Brain microvascular endothelial cell (primary cell): ENCODE measurements at regions not wholly inside any gene's neighbourhood (a gene's known extent, or its start where the extent isn't known, plus 50 kb on each side); places are given as distances from the start of the nearest gene placed in this dataset.
A peak's percentile ranks its signal among the peaks of the same experiment; 100 is the strongest.

Source experiments
- DNase-seq: peaks from one replicate; pipeline ENCODE4 v3.0.0-alpha.2; 2020
- H3K27ac ChIP-seq: fragments of 250-450 bp; sonication (Bioruptor Pico); 2 replicates; pipeline ENCODE4 v1.5.1; 2020; ENCODE audit warnings: mild to moderate bottlenecking, moderate library complexity
- H3K27me3 ChIP-seq: fragments of 250-450 bp; sonication (Bioruptor Pico); replicated peaks from 2 replicates; pipeline ENCODE4 v1.5.1; 2020; ENCODE audit warnings: mild to moderate bottlenecking
- H3K36me3 ChIP-seq: fragments of 250-450 bp; sonication (Bioruptor Pico); replicated peaks from 2 replicates; pipeline ENCODE4 v1.5.1; 2020; ENCODE audit warnings: mild to moderate bottlenecking
- H3K4me3 ChIP-seq: 2 replicates; pipeline ENCODE4 v1.5.1; 2011; ENCODE audit warnings: low read depth, mild to moderate bottlenecking, control low read depth, low read length, moderate library complexity
- in situ Hi-C: cut with HindIII; loops from 2 replicates; pipeline ENCODE4 v1.10.0; 2017; ENCODE audit warnings: low sequenced_read_pairs, low pct_ligation_motif_present
- TF ChIP-seq, protein P1 (sequence below): IDR thresholded peaks from 2 replicates; pipeline ENCODE4 v1.5.1; 2011; ENCODE audit warnings: low read depth, mild to moderate bottlenecking, moderate library complexity, low read length, control low read depth, inconsistent platforms; ENCODE audit errors: missing control alignments

DNA sequence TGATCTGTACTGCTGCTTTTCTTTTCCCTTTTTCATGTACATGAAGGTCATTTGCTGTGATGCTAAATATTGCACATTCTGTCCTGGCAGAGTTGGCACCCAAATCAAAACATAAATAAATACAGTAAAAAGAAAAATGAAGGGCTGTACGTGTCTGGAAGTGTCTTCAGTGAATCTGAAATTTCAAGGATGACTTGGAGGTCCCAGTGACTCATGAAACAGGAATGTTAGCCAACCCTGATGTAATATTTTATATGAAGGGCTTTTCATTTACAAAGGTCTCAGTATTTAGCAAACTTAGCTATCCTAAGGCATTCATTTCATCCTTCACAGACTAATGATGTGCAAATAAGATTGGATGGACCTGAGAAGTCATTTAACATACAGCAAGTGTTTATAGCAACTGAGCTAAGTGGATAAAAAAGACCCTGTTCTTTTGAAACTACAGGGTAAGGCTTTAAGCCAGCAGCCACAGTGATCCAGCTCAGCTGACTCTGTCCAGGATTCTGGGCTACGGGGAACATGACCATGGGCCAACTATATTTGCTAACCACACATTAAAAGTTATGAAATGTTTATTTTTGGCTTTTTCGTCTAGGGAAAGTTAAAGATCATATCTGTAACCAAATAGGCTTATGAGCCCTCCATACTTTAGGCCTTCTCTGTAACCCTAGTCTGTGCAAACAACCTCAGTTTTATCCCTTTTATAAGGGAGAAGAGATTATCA, 104.0 kb upstream of the DMRTA1 start:
- peak; percentile 54 for DNase-seq
- H3K27ac ChIP-seq: peak overlapping the region; percentile 4
- in situ Hi-C loops: no loop called here
- no peak overlapping the region for H3K4me3 ChIP-seq
- TF ChIP-seq, protein P1, sequence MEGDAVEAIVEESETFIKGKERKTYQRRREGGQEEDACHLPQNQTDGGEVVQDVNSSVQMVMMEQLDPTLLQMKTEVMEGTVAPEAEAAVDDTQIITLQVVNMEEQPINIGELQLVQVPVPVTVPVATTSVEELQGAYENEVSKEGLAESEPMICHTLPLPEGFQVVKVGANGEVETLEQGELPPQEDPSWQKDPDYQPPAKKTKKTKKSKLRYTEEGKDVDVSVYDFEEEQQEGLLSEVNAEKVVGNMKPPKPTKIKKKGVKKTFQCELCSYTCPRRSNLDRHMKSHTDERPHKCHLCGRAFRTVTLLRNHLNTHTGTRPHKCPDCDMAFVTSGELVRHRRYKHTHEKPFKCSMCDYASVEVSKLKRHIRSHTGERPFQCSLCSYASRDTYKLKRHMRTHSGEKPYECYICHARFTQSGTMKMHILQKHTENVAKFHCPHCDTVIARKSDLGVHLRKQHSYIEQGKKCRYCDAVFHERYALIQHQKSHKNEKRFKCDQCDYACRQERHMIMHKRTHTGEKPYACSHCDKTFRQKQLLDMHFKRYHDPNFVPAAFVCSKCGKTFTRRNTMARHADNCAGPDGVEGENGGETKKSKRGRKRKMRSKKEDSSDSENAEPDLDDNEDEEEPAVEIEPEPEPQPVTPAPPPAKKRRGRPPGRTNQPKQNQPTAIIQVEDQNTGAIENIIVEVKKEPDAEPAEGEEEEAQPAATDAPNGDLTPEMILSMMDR: no peak
- H3K36me3 ChIP-seq: no peaks in the 10 kb centered on the region
- H3K27me3 ChIP-seq: no peaks in the 10 kb centered on the region

DNA sequence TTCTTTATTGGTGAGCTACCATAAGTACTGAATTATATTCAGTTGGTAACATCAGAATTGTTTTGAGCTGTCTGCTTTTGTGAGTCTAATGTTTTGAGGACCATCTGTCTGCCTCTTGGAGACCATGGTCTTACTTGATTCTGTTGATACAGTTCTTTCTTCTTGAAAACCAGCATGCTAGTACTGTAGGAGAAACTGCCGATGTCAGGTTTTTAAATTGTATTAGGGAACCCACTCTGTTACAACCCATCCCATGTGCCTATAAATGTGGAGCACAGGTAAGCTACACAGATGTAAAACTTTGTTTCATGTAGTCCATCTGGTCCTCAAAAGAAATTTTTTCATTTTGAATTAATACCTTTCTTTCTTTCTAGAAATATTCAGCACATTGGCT, 103.4 kb upstream of the DMRTA1 start:
- H3K4me3 ChIP-seq: no peak overlapping the region
- in situ Hi-C loops: no loop called here
- H3K36me3 ChIP-seq: no peaks in the 10 kb centered on the region
- H3K27ac ChIP-seq: peak overlapping the region; percentile 4
- no peaks in the 10 kb centered on the region for H3K27me3 ChIP-seq
- no peak for DNase-seq
- TF ChIP-seq, protein P1: no peak

DNA sequence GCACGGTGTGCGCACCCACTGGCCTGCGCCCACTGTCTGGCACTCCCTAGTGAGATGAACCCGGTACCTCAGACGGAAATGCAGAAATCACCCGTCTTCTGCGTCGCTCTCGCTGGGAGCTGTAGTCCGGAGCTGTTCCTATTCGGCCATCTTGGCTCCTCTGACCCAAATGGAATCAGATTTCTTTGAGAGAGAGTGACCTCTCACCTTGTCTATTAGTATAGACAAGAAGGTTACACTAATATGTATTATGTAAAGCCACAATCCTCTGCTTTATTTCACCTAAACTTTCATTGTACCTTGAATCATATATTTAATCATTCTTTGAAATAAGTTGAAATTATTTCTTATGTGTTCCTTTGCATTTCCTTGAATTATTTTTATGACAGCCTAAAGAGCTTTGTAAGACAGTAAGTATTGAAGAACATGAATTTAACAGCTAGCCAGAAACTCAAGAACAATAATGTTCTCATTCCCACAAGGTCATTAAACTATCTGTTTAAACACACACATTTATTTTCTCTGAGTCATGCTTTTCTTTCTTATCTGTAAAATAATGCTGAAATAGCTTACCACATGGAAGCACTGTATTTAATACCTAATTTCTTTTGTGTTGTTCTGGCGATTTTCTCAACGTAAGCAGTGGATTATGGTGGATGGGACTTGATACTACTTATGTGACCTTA, 91.8 kb upstream of the DMRTA1 start:
- H3K27ac ChIP-seq: no peak overlapping the region
- no peak overlapping the region for H3K4me3 ChIP-seq
- no peaks in the 10 kb centered on the region for H3K27me3 ChIP-seq
- TF ChIP-seq, protein P1: no peak
- in situ Hi-C loops: no loop called here
- no peaks in the 10 kb centered on the region for H3K36me3 ChIP-seq
- DNase-seq: no peak

DNA sequence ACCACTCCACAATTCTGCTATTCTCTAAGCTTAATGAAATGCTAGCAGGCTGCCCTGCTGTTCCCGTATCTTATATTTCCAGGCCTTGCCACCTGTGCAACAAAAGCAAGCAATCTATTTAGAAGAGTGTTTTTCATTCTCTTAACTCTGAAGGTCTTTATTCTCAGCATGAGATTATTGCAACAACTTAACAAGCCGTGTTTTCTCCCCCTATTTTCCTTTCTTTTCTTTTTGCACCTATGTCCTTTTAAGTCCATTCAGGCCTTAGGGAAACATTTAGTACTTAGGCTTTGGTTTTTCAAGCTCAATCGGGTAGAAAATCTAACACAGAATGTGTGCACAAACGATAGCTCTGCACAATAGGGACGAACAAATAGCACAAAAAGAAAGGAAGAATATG, 89.6 kb upstream of the DMRTA1 start:
- H3K36me3 ChIP-seq: no peaks in the 10 kb centered on the region
- DNase-seq: no peak
- no peak overlapping the region for H3K27ac ChIP-seq
- TF ChIP-seq, protein P1: no peak
- in situ Hi-C loops: no loop called here
- H3K27me3 ChIP-seq: no peaks in the 10 kb centered on the region
- H3K4me3 ChIP-seq: no peak overlapping the region

DNA sequence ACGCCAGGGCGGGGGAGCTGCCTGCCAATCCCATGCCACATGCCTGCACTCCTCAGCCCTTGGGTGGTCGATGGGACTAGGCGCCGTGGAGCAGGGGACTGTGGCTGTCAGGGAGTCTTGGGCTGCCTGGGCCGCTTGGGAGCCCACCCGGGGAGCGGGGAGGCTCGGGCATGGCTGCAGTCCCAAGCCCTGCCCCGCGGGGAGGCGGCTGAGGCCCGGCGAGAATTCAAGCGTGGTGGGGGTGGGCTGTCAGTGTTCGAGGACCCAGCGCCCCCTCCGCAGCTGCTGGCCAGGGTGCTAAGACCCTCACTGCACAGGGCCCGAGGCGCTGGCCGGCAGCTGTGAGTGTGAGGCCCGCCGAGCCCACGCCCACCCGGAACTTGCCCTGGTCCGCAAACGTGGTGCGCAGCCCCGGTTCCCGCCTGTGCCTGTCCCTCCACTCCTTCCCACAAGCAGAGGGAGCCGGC, 83.2 kb upstream of the DMRTA1 start:
- H3K4me3 ChIP-seq: no peak overlapping the region
- TF ChIP-seq, protein P1: no peak
- H3K27me3 ChIP-seq: no peaks in the 10 kb centered on the region
- DNase-seq: no peak
- in situ Hi-C loops: no loop called here
- H3K36me3 ChIP-seq: no peaks in the 10 kb centered on the region
- no peak overlapping the region for H3K27ac ChIP-seq
